Endothelial cell of umbilical vein (primary cell): ENCODE measurements at regions not wholly inside any gene's neighbourhood (a gene's known extent, or its start where the extent isn't known, plus 50 kb on each side); places are given as distances from the start of the nearest gene placed in this dataset.

Source experiments
- BruUV-seq: library from RNA; stranded (reverse); fragments of 400-500 nt; replicated peaks from 2 replicates; lab custom pipeline; 2021; lab: Mats Ljungman, UMichigan
- CTCF ChIA-PET: fragments of 300-600, 350-600 bp; sonication (Branson Sonifier 250); formaldehyde crosslinking; loops from one replicate; lab custom pipeline; 2021; ENCODE audit warnings: antibody characterized with exemption, inconsistent platforms; lab: Charles Lee
- POLR2A ChIA-PET: fragments of 300-600, 350-600 bp; sonication (Branson Sonifier 250); formaldehyde crosslinking; loops from one replicate; lab custom pipeline; 2021; ENCODE audit warnings: antibody characterized with exemption, inconsistent platforms; lab: Charles Lee
- DNase-seq: peaks from one replicate; pipeline ENCODE4 v3.0.0-alpha.2; 2011; ENCODE audit warnings: low read depth, low spot score
- FAIRE-seq: peaks from 2 replicates; lab custom pipeline; 2011; peaks lifted over from hg19 to GRCh38; lab: Jason Lieb, UNC
- H2AFZ ChIP-seq: 2 replicates; pipeline ENCODE4 v1.6.0; 2012; ENCODE audit warnings: low read depth, low read length, control low read depth, inconsistent platforms
- H3K27ac ChIP-seq: 2 replicates; pipeline ENCODE4 v1.5.1; 2011; ENCODE audit warnings: low read depth, mild to moderate bottlenecking, control low read depth, low read length, moderate library complexity; ENCODE audit not compliant: insufficient read depth
- H3K27me3 ChIP-seq, 2 experiments: 2 replicates each; pipeline versions ENCODE4 v1.6.0 to v1.6.1; 2011; ENCODE audit warnings: low read length in 2 of 2, mixed read lengths in 1 of 2; ENCODE audit not compliant: control insufficient read depth in 2 of 2, insufficient read depth in 2 of 2
- H3K36me3 ChIP-seq, 2 experiments: 2 replicates in 1 of 2; 3 replicates in 1 of 2; pipeline ENCODE4 v1.5.1; 2011; ENCODE audit warnings: low read length in 2 of 2, mild to moderate bottlenecking in 1 of 2, moderate library complexity in 1 of 2; ENCODE audit not compliant: control insufficient read depth in 2 of 2, insufficient read depth in 2 of 2; ENCODE audit errors: extremely low read depth in 1 of 2
- H3K4me1 ChIP-seq: 3 replicates; pipeline ENCODE4 v1.5.1; 2011; ENCODE audit warnings: mild to moderate bottlenecking, low read length; ENCODE audit not compliant: control insufficient read depth, insufficient read depth; ENCODE audit errors: extremely low read depth
- H3K4me2 ChIP-seq: 2 replicates; pipeline ENCODE4 v1.6.1; 2011; ENCODE audit warnings: low read length, control low read depth, mixed read lengths; ENCODE audit not compliant: insufficient read depth
- H3K4me3 ChIP-seq, 3 experiments: fragments of 200-600 bp in 1 of 3; sonication (generic), shearing (Covaris generic) in 1 of 3; replicated peaks in 1 of 3; 2 replicates each; pipeline ENCODE4 v1.5.1; 2011 to 2016; ENCODE audit warnings: control low read depth in 3 of 3, low read length in 3 of 3, mild to moderate bottlenecking in 2 of 3, inconsistent platforms in 1 of 3, low read depth in 1 of 3, moderate library complexity in 1 of 3; ENCODE audit not compliant: insufficient read depth in 1 of 3
- H3K79me2 ChIP-seq: 2 replicates; pipeline ENCODE4 v1.6.0; 2012; ENCODE audit warnings: low read length, inconsistent platforms; ENCODE audit not compliant: control insufficient read depth, insufficient read depth
- H3K9ac ChIP-seq: replicated peaks from 2 replicates; pipeline ENCODE3; 2011; ENCODE audit warnings: low read length, control low read depth; ENCODE audit not compliant: insufficient read depth; ENCODE audit errors: extremely low read depth
- H3K9me1 ChIP-seq: replicated peaks from 3 replicates; pipeline ENCODE4 v1.6.0; 2011; ENCODE audit warnings: mild to moderate bottlenecking, low read length; ENCODE audit not compliant: control insufficient read depth, insufficient read depth; ENCODE audit errors: extremely low read depth
- H3K9me3 ChIP-seq: replicated peaks from 2 replicates; pipeline ENCODE4 v1.5.1; 2012; ENCODE audit warnings: low read length, inconsistent platforms; ENCODE audit not compliant: control insufficient read depth, insufficient read depth
- H4K20me1 ChIP-seq: replicated peaks from 2 replicates; pipeline ENCODE3; 2011; ENCODE audit warnings: mild to moderate bottlenecking, low read length; ENCODE audit not compliant: control insufficient read depth, insufficient read depth; ENCODE audit errors: extremely low read depth
- CTCF ChIP-seq, 2 donors: IDR thresholded peaks; 1 replicate in 1 of 2; 2 replicates in 1 of 2; pipeline ENCODE4 v1.5.1; 2011; ENCODE audit warnings: low read length in 2 of 2, mild to moderate bottlenecking in 2 of 2, moderate library complexity in 2 of 2, control low read depth in 1 of 2, inconsistent platforms in 1 of 2, low read depth in 1 of 2; ENCODE audit not compliant: insufficient read depth in 1 of 2; ENCODE audit errors: extremely low read depth in 1 of 2
- EZH2 ChIP-seq: IDR thresholded peaks from 2 replicates; pipeline ENCODE4 v1.6.1; 2012; ENCODE audit warnings: borderline replicate concordance, low read depth, mild to moderate bottlenecking, moderate library complexity, low read length, inconsistent platforms; ENCODE audit not compliant: severe bottlenecking
- FOS ChIP-seq: IDR thresholded peaks from 2 replicates; pipeline ENCODE4 v1.6.1; 2011; ENCODE audit warnings: mild to moderate bottlenecking, low read length, moderate library complexity, borderline replicate concordance; ENCODE audit not compliant: insufficient read depth
- GATA2 ChIP-seq: IDR thresholded peaks from 2 replicates; pipeline ENCODE4 v1.7.0; 2011; ENCODE audit warnings: low read depth, mild to moderate bottlenecking, moderate library complexity, mixed read lengths, low read length; ENCODE audit not compliant: insufficient read length, insufficient read depth
- JUN ChIP-seq: IDR thresholded peaks from 2 replicates; pipeline ENCODE4 v1.6.1; 2011; ENCODE audit warnings: borderline replicate concordance, low read depth; ENCODE audit not compliant: insufficient read length, insufficient read depth
- MAX ChIP-seq: IDR thresholded peaks from 2 replicates; pipeline ENCODE4 v1.6.1; 2011; ENCODE audit not compliant: insufficient read depth, insufficient read length
- MYC ChIP-seq: IDR thresholded peaks from one replicate; pipeline ENCODE4 v1.6.1; 2011; ENCODE audit warnings: mild to moderate bottlenecking, low read depth, low read length
- POLR2A ChIP-seq: IDR thresholded peaks from 2 replicates; pipeline ENCODE4 v1.6.1; 2012; ENCODE audit warnings: low read depth, mild to moderate bottlenecking, control low read depth, low read length
- POLR2AphosphoS5 ChIP-seq: IDR thresholded peaks from 2 replicates; pipeline ENCODE4 v1.6.1; 2012; ENCODE audit warnings: low read depth, mild to moderate bottlenecking, control low read depth, low read length, moderate library complexity; ENCODE audit not compliant: insufficient read depth
- dilution Hi-C: fragments of 300-500 bp; cut with MboI; formaldehyde crosslinking; loops from one replicate; pipeline ENCODE4 v1.15.0; 2019; ENCODE audit warnings: low sequenced_read_pairs; ENCODE audit not compliant: extremely low pct_ligation_motif_present
- intact Hi-C: fragments of 100-400 bp; cut with micrococcal nuclease; formaldehyde crosslinking; loops from one replicate; pipeline ENCODE4 v1.10.0; 2022

GRCh38 chr4:103923551-103923950, 203.8 kb upstream of the TACR3 start:
- dilution Hi-C loops, result no loop called here
- peaks cover 0 to 3% of the 10 kb centered on the region in 2 experiments for H3K27me3 ChIP-seq
- H3K9me1 ChIP-seq, result no peaks in the 10 kb centered on the region
- no peak overlapping the region for H3K4me3 ChIP-seq
- no peaks in the 10 kb centered on the region for H4K20me1 ChIP-seq
- POLR2A ChIA-PET, result no interaction called here
- no peak overlapping the region for H2AFZ ChIP-seq
- H3K36me3 ChIP-seq, result no peaks in the 10 kb centered on the region
- intact Hi-C loops, result no loop called here
- DNase-seq (no peak), FAIRE-seq (no peak)
- no peak overlapping the region for H3K27ac ChIP-seq
- TF ChIP-seq MAX, result no peak
- no peak for TF ChIP-seq CTCF (IDR thresholded peaks at IDR 0.05; ENCODE audit: extremely low read depth in 1 of 2, insufficient read depth in 1 of 2, low read depth in 1 of 2, low read length in 2 of 2)
- TF ChIP-seq EZH2, result no peak
- TF ChIP-seq GATA2, result no peak
- TF ChIP-seq POLR2A, result no peak
- TF ChIP-seq FOS, result no peak
- no peak for TF ChIP-seq POLR2AphosphoS5
- no peak for TF ChIP-seq MYC
- TF ChIP-seq JUN, result no peak
- H3K4me1 ChIP-seq, result no peaks in the 10 kb centered on the region
- H3K4me2 ChIP-seq, result no peak overlapping the region
- no TSS peak for BruUV-seq
- no peaks in the 10 kb centered on the region for H3K79me2 ChIP-seq
- no peaks in the 10 kb centered on the region for H3K9me3 ChIP-seq
- no peak overlapping the region for H3K9ac ChIP-seq
- CTCF ChIA-PET, result no interaction called here
